HG03460 (cell line): ENCODE measurements at regions not wholly inside any gene's neighbourhood (a gene's known extent, or its start where the extent isn't known, plus 50 kb on each side); places are given as distances from the start of the nearest gene placed in this dataset.
"Not testable (repeated sequence)": the region's sequence is repeated elsewhere in the genome, so short reads cannot be mapped to it uniquely, and the experiment has no call there.

ENCODE experiments used
- ATAC-seq: cut with Tn5 transposase; IDR thresholded peaks from one replicate; pipeline ENCODE4 v1.9.1; 2021; ENCODE audit not compliant: unreplicated experiment

DNA sequence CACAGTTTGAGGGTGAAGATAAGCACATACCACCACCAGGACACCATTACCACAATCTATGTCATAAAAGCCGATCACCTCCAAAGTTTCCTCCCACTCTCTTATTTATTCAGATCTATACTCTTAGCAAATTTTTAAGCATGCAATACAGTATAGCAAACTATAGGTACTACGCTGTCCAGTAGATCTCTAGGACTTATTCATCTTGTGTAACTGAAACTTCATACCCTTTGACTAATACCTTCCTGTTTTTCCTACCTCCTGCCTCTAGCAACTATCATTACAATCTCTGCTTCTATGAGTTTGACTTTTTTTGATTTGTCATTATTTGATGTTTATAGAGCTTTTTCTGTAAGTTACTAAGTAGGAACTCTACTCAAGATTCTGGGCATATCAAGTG lies 84.5 kb upstream of the MANSC4 start:
- no peak for ATAC-seq

DNA sequence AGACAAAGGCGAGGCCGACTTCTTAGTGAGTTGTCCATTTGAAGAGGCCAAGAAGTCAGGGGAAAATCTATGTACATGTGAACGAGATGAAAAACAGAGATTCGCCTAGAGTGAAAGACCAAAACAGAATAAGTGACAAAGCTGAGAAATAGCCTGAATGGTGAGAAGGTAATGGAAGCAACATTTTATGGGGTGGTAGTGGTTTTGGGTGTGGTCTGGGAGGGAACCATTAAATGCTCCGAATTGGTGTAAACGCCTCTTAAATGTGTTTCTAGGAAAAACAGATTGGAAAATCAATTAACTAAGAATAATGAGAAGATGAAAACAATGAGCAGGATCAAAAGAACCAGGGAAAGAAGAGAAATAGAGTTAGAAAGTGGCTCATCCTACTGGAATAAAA lies 83.8 kb upstream of the MANSC4 start:
- no peak for ATAC-seq

DNA sequence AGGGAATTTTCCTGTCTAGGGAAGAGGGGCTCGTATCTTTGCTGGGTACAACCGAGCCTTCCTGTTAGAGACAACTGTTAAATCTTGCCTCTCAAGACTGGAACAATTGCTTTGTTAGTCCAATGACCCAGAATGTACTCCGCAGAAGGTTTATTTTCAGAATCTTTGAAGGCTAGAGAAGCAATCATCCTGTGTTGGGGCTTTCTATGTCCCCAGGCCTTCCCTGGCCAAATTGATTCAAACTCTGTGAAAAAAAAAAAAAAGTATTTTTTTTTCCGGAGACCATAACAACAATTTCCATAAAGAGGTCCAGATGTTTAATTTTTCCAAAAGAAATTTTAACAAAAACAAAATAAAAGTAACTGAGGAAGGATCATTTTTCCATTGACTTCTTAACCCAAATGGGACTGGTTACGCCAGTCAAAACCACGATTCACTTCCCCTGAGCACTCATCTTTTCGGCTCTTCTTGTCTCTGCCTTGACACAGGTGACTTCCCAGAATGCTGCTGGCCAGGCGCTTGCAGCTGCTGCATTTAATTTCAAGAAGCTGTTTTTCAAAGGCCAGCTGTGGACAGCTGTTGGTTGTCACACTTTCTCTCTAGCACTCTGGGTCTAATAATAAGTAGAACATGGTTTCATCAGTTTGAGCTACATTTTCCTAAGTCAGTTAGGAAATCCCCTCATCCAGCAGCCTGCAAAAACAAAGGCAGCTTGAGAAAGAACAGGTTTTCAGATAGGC lies 81.6 kb upstream of the MANSC4 start:
- peak; percentile 91 for ATAC-seq

DNA sequence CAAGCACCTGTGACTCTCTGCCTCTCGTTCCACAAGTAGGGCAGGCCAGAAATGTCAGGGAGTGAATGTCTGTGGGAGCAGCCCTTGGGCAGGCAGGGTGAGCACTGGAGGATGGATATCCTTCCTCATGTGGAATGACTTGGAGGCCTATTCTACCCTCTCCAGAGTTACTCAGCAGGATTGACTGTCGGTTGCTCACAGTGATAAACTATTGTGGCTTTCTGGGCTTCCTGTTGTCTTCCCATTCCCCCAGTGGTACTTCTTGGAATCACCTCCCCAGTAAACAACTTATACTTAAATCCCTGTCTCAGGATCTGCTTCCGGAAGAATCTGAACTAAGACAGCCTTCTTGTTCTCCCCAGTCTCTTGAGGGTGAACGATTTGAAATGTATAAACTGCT lies 79.6 kb upstream of the MANSC4 start:
- no peak for ATAC-seq

DNA sequence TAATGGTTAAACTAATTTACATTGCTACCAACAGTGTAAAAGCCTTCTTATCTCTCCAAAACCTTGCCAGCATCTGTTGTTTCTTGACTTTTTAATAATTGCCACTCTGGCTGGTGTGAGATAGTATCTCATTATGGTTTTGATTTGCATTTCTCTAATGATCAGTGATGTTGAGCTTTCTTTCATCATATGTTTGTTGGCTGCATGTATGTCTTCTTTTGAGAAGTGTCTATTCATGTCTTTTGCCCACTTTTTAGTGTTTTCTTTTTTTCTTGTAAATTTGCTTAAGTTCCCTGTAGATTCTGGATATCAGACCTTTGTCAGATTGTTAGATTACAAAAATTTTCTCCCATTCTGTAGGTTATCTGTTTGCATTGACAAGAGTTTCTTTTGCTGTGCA lies 77.0 kb upstream of the MANSC4 start:
- not testable (repeated sequence) for ATAC-seq

DNA sequence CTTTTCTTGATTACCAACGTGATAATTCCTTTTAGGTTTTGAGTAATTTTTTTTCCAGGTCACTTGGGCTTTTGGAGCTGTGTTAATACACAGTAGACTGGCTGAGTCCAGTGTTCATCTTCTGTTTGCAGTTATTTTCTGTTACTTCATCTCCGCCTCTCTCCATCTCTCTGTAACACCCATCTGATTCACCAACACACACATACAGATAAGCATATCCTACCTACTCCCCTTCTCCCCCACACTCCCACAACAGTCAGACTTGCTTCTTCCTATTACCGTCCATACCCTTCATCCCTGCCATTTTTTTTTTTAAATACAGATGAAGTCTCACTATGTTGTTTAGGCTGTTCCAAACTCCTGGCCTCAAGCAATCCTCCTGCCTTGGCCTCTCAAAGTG lies 72.7 kb upstream of the MANSC4 start:
- ATAC-seq = no peak
